Astrocyte of the spinal cord (primary cell): ENCODE measurements at regions not wholly inside any gene's neighbourhood (a gene's known extent, or its start where the extent isn't known, plus 50 kb on each side); places are given as distances from the start of the nearest gene placed in this dataset.

ENCODE experiments used
- DNase-seq: peaks from one replicate; pipeline ENCODE4 v3.0.0; 2011; ENCODE audit warnings: low read depth, low spot score
- H3K4me3 ChIP-seq: 2 replicates; pipeline ENCODE4 v1.5.1; 2011; ENCODE audit warnings: low read depth, mild to moderate bottlenecking, low read length, moderate library complexity
- in situ Hi-C: cut with HindIII; loops from 2 replicates; pipeline ENCODE4 v1.10.0; 2017; ENCODE audit warnings: low sequenced_read_pairs
- TF ChIP-seq, protein P1 (sequence below): IDR thresholded peaks from 2 replicates; pipeline ENCODE4 v1.5.1; 2012; ENCODE audit warnings: low read depth, mild to moderate bottlenecking, low read length, inconsistent platforms

DNA sequence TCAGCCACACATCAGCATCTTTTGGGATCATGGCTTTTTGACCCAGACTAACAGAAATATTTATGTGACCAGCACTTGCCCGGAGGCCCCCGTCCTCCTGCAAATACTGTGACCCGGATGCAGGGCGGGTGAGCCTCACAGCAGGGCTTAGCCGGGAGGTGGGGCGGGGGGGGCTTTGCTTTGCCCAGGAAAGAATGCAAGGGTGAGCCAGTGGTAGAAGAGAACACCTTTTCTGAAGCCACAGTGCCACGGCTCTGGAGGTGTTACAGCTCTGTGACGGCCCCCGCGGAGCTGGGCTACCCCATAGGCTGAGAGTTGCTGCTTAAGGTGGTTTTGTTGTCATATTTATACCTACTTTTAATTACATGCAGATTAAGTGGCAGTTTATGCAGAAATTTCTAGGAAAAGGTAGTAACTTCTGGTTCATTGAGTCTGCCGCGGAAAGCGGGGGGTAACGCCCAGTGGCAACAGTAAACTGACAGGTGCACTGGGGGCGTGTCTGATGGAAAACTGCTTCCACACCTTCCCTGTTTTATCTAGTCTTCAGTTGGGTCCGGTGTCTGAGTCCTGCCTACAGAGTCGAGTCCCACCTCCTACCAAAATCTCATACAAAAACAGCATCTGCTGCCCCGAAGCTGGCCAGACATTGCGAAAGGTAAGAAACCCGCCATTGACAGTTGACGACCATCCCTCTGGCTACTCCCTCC lies 187.9 kb downstream of the TEX29 start:
- no peak for DNase-seq
- no peak overlapping the region for H3K4me3 ChIP-seq
- TF ChIP-seq, protein P1, sequence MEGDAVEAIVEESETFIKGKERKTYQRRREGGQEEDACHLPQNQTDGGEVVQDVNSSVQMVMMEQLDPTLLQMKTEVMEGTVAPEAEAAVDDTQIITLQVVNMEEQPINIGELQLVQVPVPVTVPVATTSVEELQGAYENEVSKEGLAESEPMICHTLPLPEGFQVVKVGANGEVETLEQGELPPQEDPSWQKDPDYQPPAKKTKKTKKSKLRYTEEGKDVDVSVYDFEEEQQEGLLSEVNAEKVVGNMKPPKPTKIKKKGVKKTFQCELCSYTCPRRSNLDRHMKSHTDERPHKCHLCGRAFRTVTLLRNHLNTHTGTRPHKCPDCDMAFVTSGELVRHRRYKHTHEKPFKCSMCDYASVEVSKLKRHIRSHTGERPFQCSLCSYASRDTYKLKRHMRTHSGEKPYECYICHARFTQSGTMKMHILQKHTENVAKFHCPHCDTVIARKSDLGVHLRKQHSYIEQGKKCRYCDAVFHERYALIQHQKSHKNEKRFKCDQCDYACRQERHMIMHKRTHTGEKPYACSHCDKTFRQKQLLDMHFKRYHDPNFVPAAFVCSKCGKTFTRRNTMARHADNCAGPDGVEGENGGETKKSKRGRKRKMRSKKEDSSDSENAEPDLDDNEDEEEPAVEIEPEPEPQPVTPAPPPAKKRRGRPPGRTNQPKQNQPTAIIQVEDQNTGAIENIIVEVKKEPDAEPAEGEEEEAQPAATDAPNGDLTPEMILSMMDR: no peak
- in situ Hi-C loops: no loop called here

DNA sequence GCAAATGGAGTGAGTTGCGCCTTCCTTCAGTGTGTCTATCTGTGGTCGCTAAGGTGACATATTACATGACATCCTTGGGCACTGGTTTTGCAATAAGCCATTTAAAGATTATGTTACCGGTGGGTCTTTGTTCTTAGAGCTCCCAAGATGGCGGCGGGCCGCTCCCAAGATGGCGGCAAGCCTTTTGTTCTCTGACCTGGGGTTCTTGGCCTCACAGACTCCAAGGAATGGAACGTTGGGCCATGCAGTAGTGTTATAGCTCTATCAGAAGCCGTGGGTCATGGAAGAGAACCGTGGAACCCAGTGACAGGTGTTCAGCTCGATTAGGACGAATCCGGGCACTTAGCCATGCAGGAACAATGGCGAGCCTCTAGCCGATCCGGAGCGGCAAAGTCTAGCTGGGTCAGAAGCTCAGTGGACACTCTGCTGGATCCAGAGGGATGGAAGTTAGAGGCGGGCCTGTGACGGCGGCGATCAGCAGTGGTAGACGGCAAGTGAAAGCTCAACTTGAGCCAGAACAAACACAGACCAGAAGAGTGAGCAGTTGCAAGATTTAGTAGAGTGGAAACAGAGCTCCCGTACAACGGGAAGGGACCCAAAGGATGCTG lies 188.6 kb downstream of the TEX29 start:
- no peak overlapping the region for H3K4me3 ChIP-seq
- no peak for DNase-seq
- in situ Hi-C loops: no loop called here
- TF ChIP-seq, protein P1: no peak

DNA sequence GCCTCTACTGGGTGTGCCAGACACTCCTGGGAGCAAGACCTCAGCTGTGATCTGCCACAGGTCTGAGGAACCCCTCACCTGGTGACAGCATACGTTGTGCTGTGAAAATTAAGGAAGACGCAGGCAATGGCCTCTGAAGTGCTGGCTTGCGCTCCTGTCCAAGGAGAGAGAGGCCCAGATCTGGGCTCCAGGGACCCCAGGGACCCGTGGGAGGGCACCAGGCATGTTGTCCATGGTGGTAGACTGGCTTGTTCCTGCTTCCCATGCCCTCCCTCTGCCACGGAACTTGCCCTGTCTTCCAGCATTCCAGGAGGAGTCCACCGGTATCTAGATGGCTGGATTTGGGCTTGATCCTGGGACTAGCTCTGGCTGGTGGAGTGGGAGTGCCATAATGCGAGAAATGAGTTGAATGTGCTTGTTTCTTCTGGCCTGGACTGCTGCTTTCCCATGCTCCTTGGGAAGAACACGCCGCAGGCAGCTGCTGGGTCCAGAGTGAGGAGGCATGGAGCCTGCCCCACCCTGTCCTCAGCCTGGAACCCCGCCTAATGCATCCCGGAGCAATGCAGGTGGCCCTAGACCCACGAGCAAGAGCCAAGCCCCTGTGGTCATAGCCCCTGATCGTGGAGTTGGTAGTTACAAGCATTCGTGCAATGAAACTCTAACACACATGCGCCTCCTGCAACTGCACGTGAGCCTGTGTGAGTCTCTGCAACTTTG lies 190.2 kb downstream of the TEX29 start:
- TF ChIP-seq, protein P1: no peak
- in situ Hi-C loops: no loop called here
- DNase-seq: no peak
- no peak overlapping the region for H3K4me3 ChIP-seq

DNA sequence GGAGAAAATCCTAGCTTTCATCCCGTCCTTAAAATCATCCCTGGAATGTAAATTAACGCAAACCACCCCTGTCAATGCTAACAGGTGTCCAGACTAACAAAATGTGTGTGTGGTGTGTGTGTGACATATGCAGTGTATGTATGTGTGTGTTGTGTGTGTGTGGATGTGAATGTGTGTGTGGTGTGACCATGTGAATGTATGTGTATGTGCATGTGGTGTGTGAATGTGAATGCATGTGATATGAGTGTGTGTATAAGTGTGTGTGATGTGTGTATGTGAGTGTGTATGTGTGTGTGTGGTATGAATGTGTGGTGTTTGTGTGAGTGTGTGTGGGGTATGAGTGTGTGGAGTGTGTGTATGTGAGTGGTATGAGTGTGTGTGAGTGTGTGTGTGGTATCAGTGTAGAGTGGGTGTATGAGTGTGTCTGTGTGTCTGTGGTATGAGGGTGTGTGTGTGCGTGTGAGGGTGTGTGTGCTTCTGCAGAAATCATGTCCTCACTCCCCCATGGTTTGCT lies 190.8 kb downstream of the TEX29 start:
- TF ChIP-seq, protein P1: no peak
- H3K4me3 ChIP-seq: no peak overlapping the region
- no peak for DNase-seq
- in situ Hi-C loops: no loop called here

DNA sequence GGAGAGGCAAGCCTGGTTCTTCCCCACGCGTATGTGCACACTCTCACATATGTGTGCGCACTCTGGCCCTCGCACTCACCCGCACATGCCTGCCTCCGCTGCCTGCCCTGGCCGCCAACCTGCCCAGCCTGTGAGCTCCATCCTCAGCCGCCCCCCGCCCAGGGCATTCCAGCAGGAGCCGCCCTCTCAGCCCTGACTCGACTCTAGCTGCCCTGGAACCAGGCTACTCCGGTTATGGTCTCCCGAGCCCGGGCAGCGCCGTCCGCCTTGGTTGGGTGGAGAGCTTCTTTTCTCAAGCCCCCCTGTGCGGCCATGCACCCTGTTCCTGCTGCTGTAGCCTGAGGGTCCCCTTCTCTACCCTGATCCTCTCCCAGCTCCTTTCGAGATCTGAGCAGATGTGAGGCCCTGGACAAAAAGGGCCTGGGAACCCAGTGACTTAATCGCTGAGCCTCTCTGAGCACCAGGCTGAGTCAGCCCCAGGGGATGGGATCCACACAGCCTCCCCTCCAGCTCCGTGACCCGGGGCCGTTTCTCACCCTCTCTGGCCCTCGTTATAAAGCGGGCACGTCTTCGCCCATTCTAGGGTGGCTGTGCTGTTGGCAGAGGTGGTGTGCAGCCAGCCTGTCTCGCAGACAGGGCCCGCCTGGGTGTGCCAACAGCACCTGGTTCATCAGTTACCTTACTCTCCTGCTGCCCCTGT lies 191.5 kb downstream of the TEX29 start:
- TF ChIP-seq, protein P1: no peak
- DNase-seq: no peak
- in situ Hi-C loops: no loop called here
- no peak overlapping the region for H3K4me3 ChIP-seq

DNA sequence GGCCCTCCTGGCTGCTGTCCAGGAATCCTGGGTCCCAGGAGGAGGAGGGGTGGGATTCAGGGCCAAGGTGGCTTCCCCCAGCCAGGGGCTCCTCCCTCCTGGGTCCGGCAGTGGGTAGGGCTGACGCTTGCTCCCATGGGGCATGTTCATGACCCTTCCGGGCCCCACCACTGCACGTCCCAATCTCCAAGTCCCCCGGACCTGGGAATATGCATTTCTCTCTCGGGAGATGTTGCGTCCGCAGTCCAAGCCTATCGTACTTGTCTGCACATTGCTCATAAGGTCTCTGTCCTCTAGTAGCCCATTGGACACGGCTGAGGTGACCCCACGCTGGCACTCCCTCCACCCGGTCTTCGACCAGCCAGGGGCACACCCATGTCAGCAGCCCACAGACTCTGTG lies 192.3 kb downstream of the TEX29 start:
- in situ Hi-C loops: no loop called here
- TF ChIP-seq, protein P1: no peak
- no peak for DNase-seq
- no peak overlapping the region for H3K4me3 ChIP-seq
